AG09319 (cell line): ENCODE measurements at regions not wholly inside any gene's neighbourhood (a gene's known extent, or its start where the extent isn't known, plus 50 kb on each side); places are given as distances from the start of the nearest gene placed in this dataset.

Experiments
- DNase-seq: peaks from one replicate; pipeline ENCODE4 v3.0.0-alpha.2; 2010; ENCODE audit warnings: low read depth; ENCODE audit errors: extremely low read depth
- TF ChIP-seq, protein P1 (sequence below): IDR thresholded peaks from 2 replicates; pipeline ENCODE4 v1.5.1; 2011; ENCODE audit warnings: low read depth, mild to moderate bottlenecking, inconsistent platforms, low read length, moderate library complexity

DNA sequence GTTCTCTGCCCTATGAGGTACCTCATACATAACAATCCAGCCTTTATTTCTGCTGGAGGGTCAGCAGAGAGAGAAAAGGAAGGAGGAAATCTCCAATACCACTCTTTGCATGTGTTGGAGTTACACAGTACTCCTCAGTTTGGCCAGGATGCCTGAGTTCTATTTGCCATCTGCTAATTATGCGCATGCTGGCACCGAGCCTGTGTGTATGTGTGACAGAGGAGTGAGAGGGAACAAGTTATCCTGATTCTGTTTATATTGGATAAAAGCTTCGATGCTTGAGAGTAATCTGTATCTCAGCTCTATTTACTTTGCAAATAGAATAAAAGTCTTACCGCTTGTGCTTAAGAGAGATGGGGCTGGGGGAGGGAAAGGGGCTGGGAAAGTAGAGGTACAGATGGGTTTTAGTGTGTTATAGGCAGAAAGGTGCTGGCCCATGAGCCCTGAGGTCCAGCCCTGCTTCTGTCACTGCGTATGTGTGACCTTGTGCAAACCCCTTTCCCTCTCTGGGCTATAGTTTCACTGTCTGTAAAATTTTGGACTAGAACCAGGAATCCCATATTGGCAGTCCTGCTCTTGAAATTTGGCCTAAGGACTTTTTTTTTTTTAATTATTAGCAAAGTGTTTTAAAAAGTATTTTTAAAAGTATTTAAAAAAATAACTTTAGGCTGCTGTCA lies 54.5 kb upstream of the PLXNA2 start:
- TF ChIP-seq, protein P1, sequence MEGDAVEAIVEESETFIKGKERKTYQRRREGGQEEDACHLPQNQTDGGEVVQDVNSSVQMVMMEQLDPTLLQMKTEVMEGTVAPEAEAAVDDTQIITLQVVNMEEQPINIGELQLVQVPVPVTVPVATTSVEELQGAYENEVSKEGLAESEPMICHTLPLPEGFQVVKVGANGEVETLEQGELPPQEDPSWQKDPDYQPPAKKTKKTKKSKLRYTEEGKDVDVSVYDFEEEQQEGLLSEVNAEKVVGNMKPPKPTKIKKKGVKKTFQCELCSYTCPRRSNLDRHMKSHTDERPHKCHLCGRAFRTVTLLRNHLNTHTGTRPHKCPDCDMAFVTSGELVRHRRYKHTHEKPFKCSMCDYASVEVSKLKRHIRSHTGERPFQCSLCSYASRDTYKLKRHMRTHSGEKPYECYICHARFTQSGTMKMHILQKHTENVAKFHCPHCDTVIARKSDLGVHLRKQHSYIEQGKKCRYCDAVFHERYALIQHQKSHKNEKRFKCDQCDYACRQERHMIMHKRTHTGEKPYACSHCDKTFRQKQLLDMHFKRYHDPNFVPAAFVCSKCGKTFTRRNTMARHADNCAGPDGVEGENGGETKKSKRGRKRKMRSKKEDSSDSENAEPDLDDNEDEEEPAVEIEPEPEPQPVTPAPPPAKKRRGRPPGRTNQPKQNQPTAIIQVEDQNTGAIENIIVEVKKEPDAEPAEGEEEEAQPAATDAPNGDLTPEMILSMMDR = no peak
- DNase-seq = no peak

DNA sequence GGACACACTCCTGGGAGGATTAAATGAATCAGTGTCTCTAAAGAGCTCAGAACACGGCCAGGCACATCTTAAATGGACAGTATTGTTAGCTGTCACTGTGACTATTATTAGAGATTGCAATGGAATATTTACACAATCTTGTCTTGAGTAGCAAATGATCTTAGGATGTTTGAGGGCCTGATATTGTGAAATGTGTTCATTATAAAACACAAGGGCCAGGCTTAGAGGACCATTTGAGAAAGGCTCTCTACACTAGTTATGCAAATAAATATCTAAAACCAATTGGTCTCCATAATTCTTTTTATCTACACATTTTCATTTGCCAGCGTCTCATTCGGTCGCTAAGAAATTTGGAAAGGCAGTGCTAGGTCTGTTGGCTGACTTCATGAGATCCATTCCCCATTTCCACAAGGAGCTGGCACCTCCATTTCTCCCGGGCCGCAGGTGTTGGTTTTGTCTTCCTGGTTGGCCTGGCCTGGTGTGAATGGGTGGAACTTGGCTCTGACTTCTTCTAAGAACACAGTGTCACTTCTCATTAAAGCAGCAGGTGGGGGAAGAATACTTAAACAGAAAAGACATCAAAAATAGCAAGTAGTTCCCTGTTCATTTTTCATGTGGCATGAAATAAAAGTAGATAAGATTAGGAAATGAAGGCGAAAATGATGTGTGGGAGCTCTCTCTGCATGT lies 56.0 kb upstream of the PLXNA2 start:
- no peak for DNase-seq
- TF ChIP-seq, protein P1 = no peak

DNA sequence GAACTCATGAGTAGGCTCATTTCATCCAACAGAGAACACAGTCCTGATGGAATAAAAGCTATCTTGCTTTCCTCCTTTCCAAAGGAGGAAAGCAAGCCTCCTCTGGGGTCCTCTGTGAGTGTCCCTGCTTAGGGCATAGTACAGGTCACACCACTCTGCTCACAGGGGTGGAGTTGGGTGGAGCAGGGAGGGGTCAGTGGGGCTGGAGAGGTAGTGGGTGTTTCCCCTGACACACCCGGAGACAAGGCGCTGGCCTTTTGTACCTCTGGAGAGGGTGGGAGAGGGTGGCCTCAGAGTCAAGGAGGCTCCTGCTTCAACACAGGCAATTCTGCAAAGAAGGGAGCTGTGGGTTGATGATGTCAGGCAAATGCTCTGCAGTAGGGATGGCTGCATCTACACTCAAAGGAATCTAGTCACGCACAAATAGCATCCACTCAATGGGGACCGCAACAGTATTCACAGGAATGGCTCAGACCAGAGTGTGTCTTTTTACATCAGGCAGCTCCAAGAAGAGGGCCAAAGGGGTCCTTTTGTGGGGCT lies 58.6 kb upstream of the PLXNA2 start:
- no peak for DNase-seq
- TF ChIP-seq, protein P1 = no peak

DNA sequence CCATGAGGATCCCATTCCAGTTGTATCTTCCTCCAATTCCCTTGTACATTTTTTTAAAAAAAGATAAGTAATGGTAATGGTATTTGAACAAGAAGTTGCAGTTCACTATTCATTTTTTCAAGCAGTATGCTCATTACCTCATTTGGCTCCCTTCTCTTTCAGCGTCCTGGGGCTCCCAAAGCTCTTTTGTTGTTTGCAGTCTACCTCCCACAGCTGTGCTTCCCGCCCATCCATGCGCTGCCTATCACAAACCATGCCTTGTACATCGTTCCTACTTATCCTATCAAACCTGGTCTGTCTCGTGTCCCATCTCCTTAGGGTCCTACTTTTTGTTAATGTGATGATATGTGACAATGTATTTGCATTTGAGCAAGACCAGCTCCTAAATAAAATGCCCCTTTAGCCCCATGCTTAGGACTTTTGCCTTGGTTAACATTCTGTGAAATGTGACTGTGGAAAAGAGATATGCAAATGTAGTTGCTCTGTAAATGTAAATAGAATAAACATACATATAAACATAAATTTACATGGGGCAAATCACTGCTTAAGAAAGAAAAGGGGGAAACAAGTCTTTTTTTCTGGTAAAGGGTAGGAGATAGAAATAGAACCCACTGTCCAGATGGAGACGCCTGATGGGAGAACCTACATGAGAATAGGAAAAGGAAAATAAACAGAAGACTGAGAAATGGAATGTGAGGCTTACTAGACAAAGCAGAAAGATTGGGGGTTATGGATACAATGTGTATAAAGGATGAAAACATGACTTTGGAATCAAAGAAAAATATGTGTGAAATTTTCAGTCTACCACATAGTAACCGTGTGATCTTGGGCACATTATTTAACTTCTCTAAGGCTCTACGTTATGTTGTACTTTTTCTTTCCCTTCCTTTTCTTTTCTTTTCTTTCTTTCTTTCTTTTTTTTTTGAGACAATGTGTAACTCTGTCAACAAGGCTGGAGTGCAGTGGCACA lies 59.8 kb upstream of the PLXNA2 start:
- no peak for DNase-seq
- TF ChIP-seq, protein P1 = no peak

DNA sequence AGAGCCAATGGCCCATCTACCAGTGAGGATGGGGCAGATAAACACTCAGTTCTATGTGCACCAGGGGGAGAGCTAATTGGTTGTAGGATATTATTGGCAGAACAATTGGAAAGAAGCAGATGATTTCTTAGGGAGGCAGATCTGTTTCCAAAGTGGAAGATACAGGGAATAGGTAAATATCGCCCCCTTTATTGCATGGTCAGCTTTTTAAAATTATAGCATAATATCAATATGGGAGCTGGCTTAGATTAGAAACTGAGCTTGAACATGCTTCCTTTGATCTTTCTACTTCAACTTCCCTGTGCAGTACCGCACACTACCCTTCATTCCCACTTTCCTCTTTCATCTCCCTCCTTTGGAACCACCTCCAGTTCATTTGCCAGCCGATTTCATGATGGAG lies 64.0 kb upstream of the PLXNA2 start:
- DNase-seq = no peak
- TF ChIP-seq, protein P1 = no peak

DNA sequence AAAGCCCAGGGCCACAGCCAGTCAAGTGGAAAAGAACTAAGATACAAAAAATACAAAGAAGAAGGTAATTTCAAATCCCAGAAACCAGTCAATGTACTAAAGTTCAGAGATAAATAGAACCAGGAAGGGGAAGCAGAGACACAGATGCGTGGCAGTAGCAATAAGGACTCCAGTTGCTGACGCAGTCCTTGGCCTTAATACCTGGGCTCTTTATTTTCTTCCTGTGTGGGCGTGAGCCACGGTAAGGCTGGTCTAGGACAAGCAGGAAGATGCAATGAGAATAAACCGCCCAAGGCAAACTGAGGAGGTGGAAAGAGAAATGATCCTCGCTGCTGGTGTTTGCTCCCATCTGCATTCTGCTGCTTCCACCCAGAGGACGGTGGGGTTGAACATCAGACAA lies 65.6 kb upstream of the PLXNA2 start:
- DNase-seq = no peak
- TF ChIP-seq, protein P1 = no peak
